Fibroblast of villous mesenchyme (primary cell): ENCODE measurements at regions not wholly inside any gene's neighbourhood (a gene's known extent, or its start where the extent isn't known, plus 50 kb on each side); places are given as distances from the start of the nearest gene placed in this dataset.

Experiments
- DNase-seq: peaks from one replicate; pipeline ENCODE4 v3.0.0-alpha.2; 2010; ENCODE audit warnings: low read depth
- H3K4me3 ChIP-seq: 2 replicates; pipeline ENCODE4 v1.5.1; 2011; ENCODE audit warnings: low read depth, mild to moderate bottlenecking, low read length
- CTCF ChIP-seq: IDR thresholded peaks from 2 replicates; pipeline ENCODE4 v1.5.1; 2012; ENCODE audit warnings: low read depth, mild to moderate bottlenecking, low read length; ENCODE audit not compliant: insufficient read depth

- no peak overlapping the region for H3K4me3 ChIP-seq
- DNase-seq = no peak
- no peak for TF ChIP-seq CTCF
Measured at GRCh38 chr7:47715631-47716068, 133.7 kb upstream of the TNS3 start.

- TF ChIP-seq CTCF = no peak
- DNase-seq = no peak
- no peak overlapping the region for H3K4me3 ChIP-seq
Measured at GRCh38 chr7:47714669-47715607, 133.0 kb upstream of the TNS3 start.

- TF ChIP-seq CTCF = no peak
- H3K4me3 ChIP-seq = no peak overlapping the region
- no peak for DNase-seq
Measured at GRCh38 chr7:47713595-47713994, 131.7 kb upstream of the TNS3 start.

GRCh38 chr7:47712416-47712815, 130.5 kb upstream of the TNS3 start:
- no peak overlapping the region for H3K4me3 ChIP-seq
- DNase-seq = no peak
- TF ChIP-seq CTCF = no peak

GRCh38 chr7:47711776-47712175, 129.9 kb upstream of the TNS3 start:
- no peak for DNase-seq
- no peak for TF ChIP-seq CTCF
- H3K4me3 ChIP-seq = no peak overlapping the region

GRCh38 chr7:47710201-47710935, 128.5 kb upstream of the TNS3 start:
- no peak for TF ChIP-seq CTCF

More at GRCh38 chr7:47710201-47710935, 128.5 kb upstream of the TNS3 start:
- peak; percentile 80 for DNase-seq
- no peak overlapping the region for H3K4me3 ChIP-seq
